ENCODE measurements at regions not wholly inside any gene's neighbourhood (a gene's known extent, or its start where the extent isn't known, plus 50 kb on each side); places are given as distances from the start of the nearest gene placed in this dataset.
"Not testable (repeated sequence)": the region's sequence is repeated elsewhere in the genome, so short reads cannot be mapped to it uniquely, and the experiment has no call there.

- not testable (repeated sequence) for H3K36me3 ChIP-seq (ENCODE audit: control insufficient read depth, insufficient read depth, low read length); DNase-seq (ENCODE audit: low read depth in 2 of 2); H3K4me1 ChIP-seq (ENCODE audit: control insufficient read depth, extremely low read depth, insufficient read depth, low read length); H3K27ac ChIP-seq (ENCODE audit: insufficient read depth, low read length); H4K20me1 ChIP-seq (ENCODE audit: control insufficient read depth, extremely low read depth, insufficient read depth, low read length); H3K4me3 ChIP-seq (replicated peaks in 1 of 4; ENCODE audit: control extremely low read depth in 1 of 4, insufficient read depth in 1 of 4, low read depth in 3 of 4, low read length in 4 of 4); H3K9me3 ChIP-seq (ENCODE audit: control insufficient read depth, insufficient read depth, low read depth, low read length); H3K4me2 ChIP-seq (ENCODE audit: extremely low read depth, insufficient read depth, low read length); H2AFZ ChIP-seq (ENCODE audit: low read length); H3K79me2 ChIP-seq (ENCODE audit: control insufficient read depth, insufficient read depth, low read length); H3K27me3 ChIP-seq (ENCODE audit: control insufficient read depth, insufficient read depth, low read length); H3K9ac ChIP-seq (ENCODE audit: insufficient read depth, low read length)
These were observed 80.5 kb upstream of the MTLN start for GRCh38 chr2:110292807-110293206.

- H3K27ac ChIP-seq (ENCODE audit: insufficient read depth, low read length); H4K20me1 ChIP-seq (ENCODE audit: control insufficient read depth, extremely low read depth, insufficient read depth, low read length); H3K4me2 ChIP-seq (ENCODE audit: extremely low read depth, insufficient read depth, low read length); H3K27me3 ChIP-seq (ENCODE audit: control insufficient read depth, insufficient read depth, low read length); H3K4me3 ChIP-seq (replicated peaks in 1 of 4; ENCODE audit: control extremely low read depth in 1 of 4, insufficient read depth in 1 of 4, low read depth in 3 of 4, low read length in 4 of 4); H3K4me1 ChIP-seq (ENCODE audit: control insufficient read depth, extremely low read depth, insufficient read depth, low read length); H3K36me3 ChIP-seq (ENCODE audit: control insufficient read depth, insufficient read depth, low read length); H3K9me3 ChIP-seq (ENCODE audit: control insufficient read depth, insufficient read depth, low read depth, low read length); DNase-seq (ENCODE audit: low read depth in 2 of 2); H3K79me2 ChIP-seq (ENCODE audit: control insufficient read depth, insufficient read depth, low read length); H3K9ac ChIP-seq (ENCODE audit: insufficient read depth, low read length); H2AFZ ChIP-seq (ENCODE audit: low read length): not testable (repeated sequence)
These were observed 79.7 kb upstream of the MTLN start for GRCh38 chr2:110291909-110292579.

GRCh38 chr2:110287817-110288216, 75.5 kb upstream of the MTLN start:
- DNase-seq (ENCODE audit: low read depth in 2 of 2); H3K4me1 ChIP-seq (ENCODE audit: control insufficient read depth, extremely low read depth, insufficient read depth, low read length); H3K27ac ChIP-seq (ENCODE audit: insufficient read depth, low read length); H3K4me3 ChIP-seq (replicated peaks in 1 of 4; ENCODE audit: control extremely low read depth in 1 of 4, insufficient read depth in 1 of 4, low read depth in 3 of 4, low read length in 4 of 4); H2AFZ ChIP-seq (ENCODE audit: low read length); H3K79me2 ChIP-seq (ENCODE audit: control insufficient read depth, insufficient read depth, low read length); H3K27me3 ChIP-seq (ENCODE audit: control insufficient read depth, insufficient read depth, low read length); H3K4me2 ChIP-seq (ENCODE audit: extremely low read depth, insufficient read depth, low read length); H3K9me3 ChIP-seq (ENCODE audit: control insufficient read depth, insufficient read depth, low read depth, low read length); H3K9ac ChIP-seq (ENCODE audit: insufficient read depth, low read length); H3K36me3 ChIP-seq (ENCODE audit: control insufficient read depth, insufficient read depth, low read length); H4K20me1 ChIP-seq (ENCODE audit: control insufficient read depth, extremely low read depth, insufficient read depth, low read length): not testable (repeated sequence)

- H3K4me1 ChIP-seq (ENCODE audit: control insufficient read depth, extremely low read depth, insufficient read depth, low read length); H3K36me3 ChIP-seq (ENCODE audit: control insufficient read depth, insufficient read depth, low read length); H4K20me1 ChIP-seq (ENCODE audit: control insufficient read depth, extremely low read depth, insufficient read depth, low read length); H3K9ac ChIP-seq (ENCODE audit: insufficient read depth, low read length); H3K4me2 ChIP-seq (ENCODE audit: extremely low read depth, insufficient read depth, low read length); H3K79me2 ChIP-seq (ENCODE audit: control insufficient read depth, insufficient read depth, low read length); H3K27me3 ChIP-seq (ENCODE audit: control insufficient read depth, insufficient read depth, low read length); H3K27ac ChIP-seq (ENCODE audit: insufficient read depth, low read length); DNase-seq (ENCODE audit: low read depth in 2 of 2); H3K4me3 ChIP-seq (replicated peaks in 1 of 4; ENCODE audit: control extremely low read depth in 1 of 4, insufficient read depth in 1 of 4, low read depth in 3 of 4, low read length in 4 of 4); H2AFZ ChIP-seq (ENCODE audit: low read length); H3K9me3 ChIP-seq (ENCODE audit: control insufficient read depth, insufficient read depth, low read depth, low read length): not testable (repeated sequence)
These were observed 74.9 kb upstream of the MTLN start for GRCh38 chr2:110287253-110287652.

- not testable (repeated sequence) for H3K9me3 ChIP-seq (ENCODE audit: control insufficient read depth, insufficient read depth, low read depth, low read length); H2AFZ ChIP-seq (ENCODE audit: low read length); H3K4me1 ChIP-seq (ENCODE audit: control insufficient read depth, extremely low read depth, insufficient read depth, low read length); H3K9ac ChIP-seq (ENCODE audit: insufficient read depth, low read length); H3K4me2 ChIP-seq (ENCODE audit: extremely low read depth, insufficient read depth, low read length); H3K4me3 ChIP-seq (replicated peaks in 1 of 4; ENCODE audit: control extremely low read depth in 1 of 4, insufficient read depth in 1 of 4, low read depth in 3 of 4, low read length in 4 of 4); H3K27ac ChIP-seq (ENCODE audit: insufficient read depth, low read length); DNase-seq (ENCODE audit: low read depth in 2 of 2); H4K20me1 ChIP-seq (ENCODE audit: control insufficient read depth, extremely low read depth, insufficient read depth, low read length); H3K79me2 ChIP-seq (ENCODE audit: control insufficient read depth, insufficient read depth, low read length); H3K27me3 ChIP-seq (ENCODE audit: control insufficient read depth, insufficient read depth, low read length); H3K36me3 ChIP-seq (ENCODE audit: control insufficient read depth, insufficient read depth, low read length)
These were observed 72.7 kb upstream of the MTLN start for GRCh38 chr2:110285002-110285401.

GRCh38 chr2:110280804-110281203, 68.5 kb upstream of the MTLN start:
- H3K36me3 ChIP-seq (ENCODE audit: control insufficient read depth, insufficient read depth, low read length); H3K27me3 ChIP-seq (ENCODE audit: control insufficient read depth, insufficient read depth, low read length); DNase-seq (ENCODE audit: low read depth in 2 of 2); H3K4me2 ChIP-seq (ENCODE audit: extremely low read depth, insufficient read depth, low read length); H3K79me2 ChIP-seq (ENCODE audit: control insufficient read depth, insufficient read depth, low read length); H3K4me3 ChIP-seq (replicated peaks in 1 of 4; ENCODE audit: control extremely low read depth in 1 of 4, insufficient read depth in 1 of 4, low read depth in 3 of 4, low read length in 4 of 4); H2AFZ ChIP-seq (ENCODE audit: low read length); H3K27ac ChIP-seq (ENCODE audit: insufficient read depth, low read length); H4K20me1 ChIP-seq (ENCODE audit: control insufficient read depth, extremely low read depth, insufficient read depth, low read length); H3K9me3 ChIP-seq (ENCODE audit: control insufficient read depth, insufficient read depth, low read depth, low read length); H3K4me1 ChIP-seq (ENCODE audit: control insufficient read depth, extremely low read depth, insufficient read depth, low read length); H3K9ac ChIP-seq (ENCODE audit: insufficient read depth, low read length): not testable (repeated sequence)

- not testable (repeated sequence) for H3K79me2 ChIP-seq (ENCODE audit: control insufficient read depth, insufficient read depth, low read length); DNase-seq (ENCODE audit: low read depth in 2 of 2)
These were observed 64.7 kb upstream of the MTLN start for GRCh38 chr2:110277054-110277453.

More at GRCh38 chr2:110277054-110277453, 64.7 kb upstream of the MTLN start:
- H2AFZ ChIP-seq (ENCODE audit: low read length); H3K9me3 ChIP-seq (ENCODE audit: control insufficient read depth, insufficient read depth, low read depth, low read length); H3K4me3 ChIP-seq (replicated peaks in 1 of 4; ENCODE audit: control extremely low read depth in 1 of 4, insufficient read depth in 1 of 4, low read depth in 3 of 4, low read length in 4 of 4); H3K27ac ChIP-seq (ENCODE audit: insufficient read depth, low read length); H3K9ac ChIP-seq (ENCODE audit: insufficient read depth, low read length); H3K36me3 ChIP-seq (ENCODE audit: control insufficient read depth, insufficient read depth, low read length); H4K20me1 ChIP-seq (ENCODE audit: control insufficient read depth, extremely low read depth, insufficient read depth, low read length); H3K4me1 ChIP-seq (ENCODE audit: control insufficient read depth, extremely low read depth, insufficient read depth, low read length); H3K27me3 ChIP-seq (ENCODE audit: control insufficient read depth, insufficient read depth, low read length); H3K4me2 ChIP-seq (ENCODE audit: extremely low read depth, insufficient read depth, low read length): not testable (repeated sequence)
